CD4-positive, alpha-beta T cell treated with Interleukin-6 for 4 hours (primary cell): ENCODE measurements at regions not wholly inside any gene's neighbourhood (a gene's known extent, or its start where the extent isn't known, plus 50 kb on each side); places are given as distances from the start of the nearest gene placed in this dataset.

Source experiments
- DNase-seq: peaks from one replicate; pipeline ENCODE4 v3.0.0-alpha.2; 2020; ENCODE audit warnings: mixed read lengths

DNA sequence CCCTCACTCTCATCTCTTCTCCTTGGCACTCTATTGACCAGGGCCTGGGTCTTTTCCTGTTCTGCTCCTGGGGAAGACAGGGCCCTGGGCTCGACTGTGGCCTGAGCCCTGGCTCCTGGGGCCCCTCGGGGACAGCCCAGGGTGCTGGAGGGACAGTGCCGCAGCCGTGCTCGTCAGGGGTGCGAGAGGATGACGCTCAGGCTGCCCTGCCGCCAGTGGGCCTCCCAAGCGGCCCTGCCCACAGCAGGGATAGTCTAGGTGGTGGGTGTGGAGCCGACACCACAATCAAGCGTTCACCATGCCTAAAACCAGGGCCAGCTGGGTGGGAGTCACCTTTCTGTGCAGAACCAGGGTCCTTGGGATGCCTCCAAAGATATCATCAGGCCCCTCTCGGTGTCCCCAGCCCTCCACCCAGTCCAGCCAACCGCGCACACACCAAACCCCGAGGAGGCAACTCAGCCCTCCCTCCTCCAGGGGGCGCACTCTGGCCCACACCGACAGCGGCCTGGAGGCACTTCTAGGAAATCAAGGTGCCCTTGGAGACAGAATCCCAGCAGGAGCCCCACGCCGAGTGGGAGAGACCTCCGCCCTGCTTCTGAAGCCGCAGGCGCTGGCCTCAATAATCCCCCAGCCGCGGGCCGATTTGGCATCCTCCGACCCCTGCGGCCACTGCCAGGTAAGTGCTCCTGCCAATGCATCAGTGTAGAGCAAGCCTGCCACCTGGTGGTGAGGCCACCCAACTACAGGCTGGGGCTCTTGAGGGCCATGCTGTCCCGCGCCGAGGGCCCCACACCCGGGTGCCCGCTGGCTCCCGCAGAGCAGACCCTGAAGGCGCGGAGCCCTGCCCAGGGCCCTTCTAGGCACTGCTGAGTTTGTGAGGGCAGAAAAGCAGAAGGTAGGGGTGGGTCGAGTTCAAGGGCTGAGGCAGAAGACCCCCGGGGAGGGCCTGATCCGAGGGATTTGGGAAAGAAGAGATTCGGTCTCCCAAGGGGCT, 496.4 kb downstream of the BUD13 start:
- DNase-seq: peak; percentile 54

DNA sequence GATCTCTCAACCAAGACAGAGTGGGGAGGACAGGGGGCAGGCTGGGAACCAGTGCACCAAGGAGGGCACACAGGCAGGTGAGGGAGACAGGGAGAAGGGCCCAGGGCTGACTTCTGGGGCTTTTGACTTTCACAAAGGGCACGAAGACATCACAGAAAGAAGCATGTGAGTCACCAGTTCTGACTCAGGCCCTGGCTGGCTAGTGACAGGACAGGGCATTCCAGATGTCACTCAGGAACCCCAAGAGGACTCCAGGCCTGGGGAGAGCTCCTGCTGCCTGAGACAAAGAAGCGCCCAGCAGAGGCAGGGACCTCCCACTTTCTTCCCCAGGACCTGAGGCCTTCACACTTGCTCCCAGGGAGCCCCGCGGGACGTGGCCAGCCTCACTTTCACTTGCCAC, 497.2 kb downstream of the BUD13 start:
- no peak for DNase-seq

GRCh38 chr11:116274521-116274920, 498.3 kb downstream of the BUD13 start:
- DNase-seq: no peak

GRCh38 chr11:116272181-116272789, 500.5 kb downstream of the BUD13 start:
- no peak for DNase-seq

- no peak for DNase-seq
Observed at GRCh38 chr11:116271479-116271878, 501.3 kb downstream of the BUD13 start.

- DNase-seq: no peak
Observed at GRCh38 chr11:116267146-116267545, 505.6 kb downstream of the BUD13 start.

DNA sequence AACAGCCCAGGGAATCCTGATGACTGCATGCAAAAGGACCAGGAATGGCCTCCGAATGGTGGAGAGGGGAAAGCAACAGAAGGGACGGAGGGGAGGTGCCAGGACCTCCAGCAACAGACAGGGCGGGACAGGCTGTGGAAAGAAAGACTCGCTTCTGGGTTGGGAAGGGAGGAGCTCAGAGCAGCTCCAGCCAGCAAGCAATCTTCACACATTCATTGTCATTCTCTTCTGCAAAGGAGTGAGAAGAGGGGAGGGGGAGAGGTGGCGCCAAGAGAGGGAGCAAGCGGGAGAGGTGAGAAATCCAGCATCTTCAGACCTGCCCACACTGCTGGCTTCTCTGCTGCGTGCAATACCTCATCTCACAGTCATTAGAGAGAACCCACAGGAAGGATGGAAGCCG, 509.0 kb downstream of the BUD13 start:
- DNase-seq: no peak

DNA sequence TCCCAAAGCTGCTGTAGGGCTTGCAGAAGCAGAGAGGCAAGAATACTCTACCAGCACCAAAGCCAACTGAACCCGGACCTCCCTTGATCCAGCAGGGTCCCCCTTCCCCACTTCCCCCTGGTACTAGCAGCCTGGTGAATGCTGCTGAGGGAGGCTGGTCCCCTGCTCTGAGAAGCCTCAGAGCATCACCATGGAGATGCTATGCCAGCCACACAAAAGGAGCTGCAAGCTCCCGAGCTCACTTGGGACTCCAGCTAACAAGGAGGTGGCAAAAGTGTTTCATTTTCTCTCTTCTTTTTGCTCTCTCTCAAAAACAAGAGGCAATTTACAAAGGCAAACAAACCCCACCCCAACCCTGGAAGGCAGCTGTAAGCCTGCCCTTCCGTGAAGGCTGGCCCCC, 509.8 kb downstream of the BUD13 start:
- DNase-seq: no peak

GRCh38 chr11:116262370-116262769, 510.4 kb downstream of the BUD13 start:
- DNase-seq: no peak

DNA sequence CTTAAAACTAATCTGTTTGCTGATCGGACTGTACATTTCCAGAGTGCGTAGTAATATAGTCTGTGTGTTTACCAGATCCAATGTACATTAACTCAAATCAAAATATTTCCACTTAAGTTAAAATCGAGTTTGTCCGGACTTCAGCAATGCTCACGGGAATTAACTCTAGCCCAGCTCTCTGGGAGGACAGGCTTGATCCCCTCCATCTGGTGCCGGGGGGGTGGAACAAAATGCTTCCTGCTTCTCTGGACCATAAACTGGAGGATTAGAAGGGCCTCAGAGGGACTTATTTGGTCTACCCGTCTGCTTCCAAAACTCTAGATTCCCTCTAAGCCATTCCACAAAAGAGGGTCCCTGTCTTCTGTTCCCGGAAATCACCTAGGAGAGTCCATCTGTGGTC, 511.2 kb downstream of the BUD13 start:
- no peak for DNase-seq

DNA sequence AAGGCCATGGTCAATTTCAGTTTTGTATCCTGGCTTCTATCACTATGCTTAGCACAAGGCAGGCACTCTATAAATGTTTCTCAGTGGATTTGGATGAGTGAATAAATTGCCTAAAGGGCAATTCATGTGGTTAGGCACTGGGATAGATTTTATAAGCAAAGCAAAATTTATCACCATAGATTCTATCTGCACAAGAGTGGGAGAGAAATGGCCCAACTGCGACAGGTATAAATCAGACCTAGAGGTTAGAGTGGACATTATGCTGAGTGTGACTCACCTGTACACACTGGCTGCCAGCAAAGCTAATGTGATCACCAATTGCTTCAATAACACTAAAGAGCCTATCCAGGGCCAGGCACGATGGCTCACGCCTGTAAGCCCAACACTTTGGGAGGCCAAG, 514.0 kb downstream of the BUD13 start:
- no peak for DNase-seq

GRCh38 chr11:116257883-116258282, 514.9 kb downstream of the BUD13 start:
- no peak for DNase-seq

- DNase-seq: no peak
Observed at GRCh38 chr11:116257092-116257491, 515.7 kb downstream of the BUD13 start.

- DNase-seq: no peak
Observed at GRCh38 chr11:116256215-116256614, 516.6 kb downstream of the BUD13 start.

DNA sequence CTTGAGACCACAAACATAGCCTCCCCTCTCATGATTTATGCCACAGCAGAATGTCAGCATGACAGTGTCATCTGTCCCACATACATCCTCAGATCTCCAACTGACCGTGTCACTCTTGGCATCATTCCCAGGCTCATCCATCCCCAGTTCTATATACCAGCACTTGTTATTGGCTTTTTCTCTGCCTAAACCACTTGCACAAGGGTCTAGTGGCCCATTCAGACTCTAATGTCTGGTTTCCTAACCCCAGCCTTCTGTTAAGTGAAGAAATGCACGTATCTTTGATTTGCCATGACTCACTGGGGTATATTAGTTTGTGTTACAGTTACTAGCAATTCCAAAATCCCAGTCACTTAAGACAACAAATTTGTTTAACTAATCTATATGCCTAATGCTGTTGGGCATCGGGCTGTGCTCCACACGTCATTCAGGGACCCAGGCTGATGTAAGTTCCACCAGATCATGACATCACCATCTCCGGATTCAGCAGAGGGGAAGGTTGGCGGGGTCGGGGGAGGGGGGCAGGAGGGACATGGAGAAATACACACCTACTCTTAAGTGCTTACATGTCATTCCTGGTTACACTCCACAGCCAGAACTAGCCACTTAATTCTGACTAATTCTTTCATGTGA, 517.4 kb downstream of the BUD13 start:
- DNase-seq: no peak

GRCh38 chr11:116250155-116250554, 522.6 kb downstream of the BUD13 start:
- no peak for DNase-seq

DNA sequence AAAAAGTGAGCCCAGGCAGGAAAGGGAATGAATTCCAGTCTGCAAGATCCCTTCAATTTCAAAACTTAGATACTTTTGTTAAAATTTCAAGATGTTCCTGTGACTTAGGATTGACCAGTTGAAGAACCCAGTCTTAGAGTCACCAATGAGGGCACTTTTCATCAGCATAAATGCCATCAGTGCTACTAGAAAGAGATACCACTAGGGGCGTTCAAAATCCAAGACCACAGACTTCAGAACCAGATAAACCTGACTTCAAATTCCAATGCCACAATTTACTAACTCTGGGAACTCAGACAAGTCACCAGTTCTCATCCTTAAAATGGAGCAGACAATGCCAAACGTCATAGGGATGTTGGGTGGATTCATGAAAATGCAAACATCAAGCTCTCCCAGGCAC, 523.2 kb downstream of the BUD13 start:
- no peak for DNase-seq

DNA sequence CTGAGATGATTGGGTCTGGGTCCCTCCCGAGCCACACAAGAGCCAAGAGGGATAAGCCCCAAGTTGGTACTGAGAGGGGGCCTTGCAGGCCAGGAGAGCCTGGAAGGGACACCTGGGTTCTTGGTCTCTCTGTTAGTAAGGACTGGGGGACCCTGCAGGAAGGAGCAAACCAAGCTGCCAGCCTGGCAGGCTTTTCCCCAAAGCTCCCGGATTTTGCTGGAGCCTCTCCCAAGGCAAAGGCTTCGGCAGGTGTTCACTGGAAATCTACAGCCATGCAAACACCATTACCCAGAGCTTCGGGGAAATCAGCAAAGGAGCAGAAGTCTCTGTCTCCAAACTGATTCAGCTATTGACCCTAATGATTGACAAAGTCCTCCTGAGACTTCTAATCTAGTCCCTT, 527.9 kb downstream of the BUD13 start:
- no peak for DNase-seq

- DNase-seq: no peak
Observed at GRCh38 chr11:116244439-116244838, 528.3 kb downstream of the BUD13 start.

- no peak for DNase-seq
Observed at GRCh38 chr11:116243991-116244390, 528.8 kb downstream of the BUD13 start.

- no peak for DNase-seq
Observed at GRCh38 chr11:116242006-116242405, 530.8 kb downstream of the BUD13 start.

GRCh38 chr11:116240710-116241109, 532.1 kb downstream of the BUD13 start:
- DNase-seq: no peak

DNA sequence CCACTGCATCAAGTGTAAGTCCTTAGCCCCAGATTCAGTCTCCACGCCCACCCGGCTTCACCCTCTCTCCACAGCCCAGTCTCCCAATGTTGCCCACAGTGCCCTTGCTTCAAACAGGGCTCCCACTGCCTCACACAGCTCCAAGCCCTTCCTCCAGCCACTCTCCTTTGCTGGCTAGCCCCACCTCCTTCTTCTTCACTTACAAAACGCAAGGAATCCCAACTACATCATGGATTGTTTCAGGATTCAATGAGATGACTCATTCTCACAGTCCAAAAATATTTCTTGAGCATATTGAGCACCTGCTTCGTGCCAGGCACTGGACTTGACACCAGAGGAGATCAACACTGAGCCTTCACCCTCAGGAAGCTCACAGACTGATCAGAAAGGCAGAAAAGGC, 533.5 kb downstream of the BUD13 start:
- DNase-seq: no peak
